Parathyroid adenoma (tissue), 2 donors: ENCODE measurements at regions not wholly inside any gene's neighbourhood (a gene's known extent, or its start where the extent isn't known, plus 50 kb on each side); places are given as distances from the start of the nearest gene placed in this dataset.
"Not testable (repeated sequence)": the region's sequence is repeated elsewhere in the genome, so short reads cannot be mapped to it uniquely, and the experiment has no call there.

Experiments used
- H2AFZ ChIP-seq: fragments of 300-600 bp; sonication (generic); one replicate; pipeline ENCODE4 v1.7.0; 2017; ENCODE audit warnings: antibody characterized with exemption, mild to moderate bottlenecking
- H3K27ac ChIP-seq: fragments of 300-600 bp; sonication (generic); one replicate; pipeline ENCODE4 v1.7.0; 2017
- H3K27me3 ChIP-seq: fragments of 300-600 bp; sonication (generic); one replicate; pipeline ENCODE4 v1.7.0; 2017; ENCODE audit warnings: low read length; ENCODE audit not compliant: control insufficient read depth, insufficient read depth
- H3K36me3 ChIP-seq: fragments of 300-600 bp; sonication (generic); one replicate; pipeline ENCODE4 v1.7.0; 2017; ENCODE audit warnings: low read length; ENCODE audit not compliant: control insufficient read depth, insufficient read depth
- H3K4me1 ChIP-seq: fragments of 300-600 bp; sonication (generic); one replicate; pipeline ENCODE4 v1.7.0; 2017; ENCODE audit warnings: control low read depth
- H3K4me2 ChIP-seq: fragments of 300-600 bp; sonication (generic); one replicate; pipeline ENCODE4 v1.7.0; 2017; ENCODE audit warnings: low read length
- H3K4me3 ChIP-seq: fragments of 300-600 bp; sonication (generic); one replicate; pipeline ENCODE4 v1.7.0; 2017; ENCODE audit warnings: low read depth, low read length
- H3K79me2 ChIP-seq: fragments of 300-600 bp; sonication (generic); one replicate; pipeline ENCODE4 v1.7.0; 2017; ENCODE audit warnings: control low read depth
- H3K9ac ChIP-seq: fragments of 300-600 bp; sonication (generic); one replicate; pipeline ENCODE4 v1.7.0; 2017; ENCODE audit warnings: mild to moderate bottlenecking
- H3K9me3 ChIP-seq: fragments of 300-600 bp; sonication (generic); one replicate; pipeline ENCODE4 v1.7.0; 2017; ENCODE audit warnings: low read length; ENCODE audit not compliant: control insufficient read depth
- TF ChIP-seq, protein P1 (sequence below): fragments of 300-600 bp; sonication (generic); IDR thresholded peaks from one replicate; pipeline ENCODE4 v1.7.0; 2017; ENCODE audit warnings: antibody characterized with exemption, mild to moderate bottlenecking
- donor health status: primary hyperparathyroidism.

DNA sequence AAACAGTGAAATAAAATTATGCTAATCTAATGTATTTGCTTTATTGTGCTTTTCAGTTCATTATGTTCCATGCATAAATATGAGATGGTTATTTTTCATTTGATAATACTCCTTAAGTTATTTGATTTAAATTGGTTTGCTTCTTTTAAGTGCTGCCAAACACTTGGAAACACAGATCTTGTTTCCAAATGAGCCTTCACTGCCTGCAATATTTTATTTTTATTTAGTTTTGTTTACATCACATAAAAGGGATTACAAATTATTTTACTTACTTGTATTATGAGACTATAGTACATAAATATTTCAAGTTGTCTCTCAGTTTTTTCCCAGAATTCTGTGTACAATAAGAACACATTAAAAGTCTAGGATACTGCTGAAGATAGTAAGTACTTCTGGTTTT lies 1662.4 kb upstream of the B3GALT2 start:
- H3K4me1 ChIP-seq = no peaks in the 10 kb centered on the region
- no peak overlapping the region for H3K4me2 ChIP-seq
- no peaks in the 10 kb centered on the region for H3K36me3 ChIP-seq
- H3K9ac ChIP-seq = no peak overlapping the region
- TF ChIP-seq, protein P1, sequence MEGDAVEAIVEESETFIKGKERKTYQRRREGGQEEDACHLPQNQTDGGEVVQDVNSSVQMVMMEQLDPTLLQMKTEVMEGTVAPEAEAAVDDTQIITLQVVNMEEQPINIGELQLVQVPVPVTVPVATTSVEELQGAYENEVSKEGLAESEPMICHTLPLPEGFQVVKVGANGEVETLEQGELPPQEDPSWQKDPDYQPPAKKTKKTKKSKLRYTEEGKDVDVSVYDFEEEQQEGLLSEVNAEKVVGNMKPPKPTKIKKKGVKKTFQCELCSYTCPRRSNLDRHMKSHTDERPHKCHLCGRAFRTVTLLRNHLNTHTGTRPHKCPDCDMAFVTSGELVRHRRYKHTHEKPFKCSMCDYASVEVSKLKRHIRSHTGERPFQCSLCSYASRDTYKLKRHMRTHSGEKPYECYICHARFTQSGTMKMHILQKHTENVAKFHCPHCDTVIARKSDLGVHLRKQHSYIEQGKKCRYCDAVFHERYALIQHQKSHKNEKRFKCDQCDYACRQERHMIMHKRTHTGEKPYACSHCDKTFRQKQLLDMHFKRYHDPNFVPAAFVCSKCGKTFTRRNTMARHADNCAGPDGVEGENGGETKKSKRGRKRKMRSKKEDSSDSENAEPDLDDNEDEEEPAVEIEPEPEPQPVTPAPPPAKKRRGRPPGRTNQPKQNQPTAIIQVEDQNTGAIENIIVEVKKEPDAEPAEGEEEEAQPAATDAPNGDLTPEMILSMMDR = no peak
- H2AFZ ChIP-seq = no peak overlapping the region
- no peaks in the 10 kb centered on the region for H3K27me3 ChIP-seq
- H3K27ac ChIP-seq = no peak overlapping the region
- H3K79me2 ChIP-seq = no peaks in the 10 kb centered on the region
- no peak overlapping the region for H3K4me3 ChIP-seq
- no peaks in the 10 kb centered on the region for H3K9me3 ChIP-seq

DNA sequence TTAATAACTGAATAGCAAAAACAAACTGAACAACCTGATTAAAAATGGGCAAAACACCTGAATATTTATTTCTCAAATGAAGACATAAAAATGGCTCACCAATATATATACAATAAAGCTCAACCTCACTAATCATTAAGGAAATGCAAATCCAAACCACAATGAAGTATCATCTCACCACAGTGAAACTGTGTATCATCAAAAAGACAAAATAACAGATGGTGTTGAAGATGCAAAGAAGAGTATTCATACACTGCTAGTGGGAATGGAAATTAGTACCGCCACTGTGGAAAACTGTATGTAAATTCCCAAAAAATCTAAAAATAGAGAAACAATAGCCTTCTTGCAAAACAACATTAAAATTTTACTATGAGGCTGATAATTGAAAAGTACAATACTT lies 1660.1 kb upstream of the B3GALT2 start:
- Histone ChIP-seq H3K79me2 (no peaks in the 10 kb centered on the region), H3K27me3 (no peaks in the 10 kb centered on the region)

DNA sequence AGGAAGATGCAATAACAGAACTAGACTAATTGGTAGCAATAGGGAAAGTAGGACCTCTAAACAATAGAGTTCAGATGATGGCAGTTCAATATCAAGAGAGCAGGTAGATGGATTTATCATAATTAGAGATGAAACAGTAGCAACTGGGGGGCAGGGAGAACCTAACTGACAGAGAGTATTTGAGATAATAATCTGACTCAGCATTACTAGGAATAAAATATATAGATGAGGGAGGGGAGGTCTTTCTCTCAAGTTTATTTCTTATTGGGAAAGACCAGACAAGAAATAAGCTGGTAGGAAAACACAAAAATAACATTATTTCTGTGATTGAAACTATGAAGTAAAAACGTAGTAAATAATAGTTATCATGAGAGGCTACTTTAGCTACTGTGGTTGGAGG lies 1656.7 kb upstream of the B3GALT2 start:
- H2AFZ ChIP-seq = no peak overlapping the region
- H3K9ac ChIP-seq = no peak overlapping the region
- H3K4me1 ChIP-seq = no peaks in the 10 kb centered on the region
- no peaks in the 10 kb centered on the region for H3K27me3 ChIP-seq
- H3K79me2 ChIP-seq = no peaks in the 10 kb centered on the region
- no peak overlapping the region for H3K4me3 ChIP-seq
- no peaks in the 10 kb centered on the region for H3K9me3 ChIP-seq
- no peak overlapping the region for H3K27ac ChIP-seq
- no peaks in the 10 kb centered on the region for H3K36me3 ChIP-seq
- H3K4me2 ChIP-seq = no peak overlapping the region
- TF ChIP-seq, protein P1 = no peak

More for the DNA sequence above, 1660.1 kb upstream of the B3GALT2 start:
- Histone ChIP-seq H3K36me3 (no peaks in the 10 kb centered on the region), H2AFZ (no peak overlapping the region), H3K4me3 (no peak overlapping the region), H3K9ac (no peak overlapping the region), H3K27ac (no peak overlapping the region), H3K9me3 (no peaks in the 10 kb centered on the region), H3K4me1 (no peaks in the 10 kb centered on the region), H3K4me2 (no peak overlapping the region)
- TF ChIP-seq, protein P1 = no peak

DNA sequence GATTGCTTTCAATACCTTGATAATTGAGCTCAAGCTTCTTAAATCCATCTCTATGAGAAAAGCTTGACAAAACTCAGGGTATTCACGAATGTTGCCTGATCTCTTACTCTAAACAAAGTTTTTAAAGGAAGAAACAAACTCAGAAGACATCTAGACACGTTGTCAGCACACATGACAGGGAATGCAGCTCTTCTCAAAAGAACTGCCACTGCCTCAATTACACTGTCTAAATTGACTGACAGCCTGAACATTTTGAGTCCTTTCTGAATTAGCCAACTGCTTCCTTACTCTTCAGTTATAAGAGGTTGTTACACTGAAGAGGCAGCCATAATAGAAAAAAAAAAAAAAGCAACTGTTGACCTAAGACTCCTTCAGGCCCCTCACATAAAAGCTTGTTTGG lies 1646.7 kb upstream of the B3GALT2 start:
- no peak overlapping the region for H3K27ac ChIP-seq
- H3K36me3 ChIP-seq = no peaks in the 10 kb centered on the region
- H3K27me3 ChIP-seq = no peaks in the 10 kb centered on the region
- H3K79me2 ChIP-seq = no peaks in the 10 kb centered on the region
- H3K9ac ChIP-seq = no peak overlapping the region
- TF ChIP-seq, protein P1 = no peak
- H3K9me3 ChIP-seq = no peaks in the 10 kb centered on the region
- H2AFZ ChIP-seq = no peak overlapping the region
- H3K4me3 ChIP-seq = no peak overlapping the region
- H3K4me2 ChIP-seq = no peak overlapping the region
- no peaks in the 10 kb centered on the region for H3K4me1 ChIP-seq

DNA sequence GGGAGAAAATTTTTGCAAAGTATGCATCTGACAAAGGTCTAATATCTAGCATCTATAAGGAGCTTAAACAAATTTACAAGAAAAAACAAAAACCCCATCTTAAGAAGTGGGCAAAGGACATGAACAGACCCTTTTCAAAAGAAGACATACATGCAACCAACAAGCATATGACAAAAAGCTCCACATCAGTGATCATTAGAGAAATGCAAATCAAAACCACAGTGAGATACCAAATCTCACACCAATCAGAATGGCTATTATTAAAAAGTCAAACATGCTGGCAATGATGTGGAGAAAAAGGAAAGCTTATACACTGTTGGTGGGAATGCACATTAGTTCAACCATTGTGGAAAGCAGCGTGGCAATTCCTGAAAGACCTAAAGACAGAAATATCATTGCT lies 1645.2 kb upstream of the B3GALT2 start:
- H3K27me3 ChIP-seq, H3K79me2 ChIP-seq, H3K9ac ChIP-seq, H2AFZ ChIP-seq, H3K9me3 ChIP-seq, H3K27ac ChIP-seq, H3K4me2 ChIP-seq, H3K4me3 ChIP-seq, H3K4me1 ChIP-seq, H3K36me3 ChIP-seq: not testable (repeated sequence)
